ENCODE measurements at regions not wholly inside any gene's neighbourhood (a gene's known extent, or its start where the extent isn't known, plus 50 kb on each side); places are given as distances from the start of the nearest gene placed in this dataset.

DNA sequence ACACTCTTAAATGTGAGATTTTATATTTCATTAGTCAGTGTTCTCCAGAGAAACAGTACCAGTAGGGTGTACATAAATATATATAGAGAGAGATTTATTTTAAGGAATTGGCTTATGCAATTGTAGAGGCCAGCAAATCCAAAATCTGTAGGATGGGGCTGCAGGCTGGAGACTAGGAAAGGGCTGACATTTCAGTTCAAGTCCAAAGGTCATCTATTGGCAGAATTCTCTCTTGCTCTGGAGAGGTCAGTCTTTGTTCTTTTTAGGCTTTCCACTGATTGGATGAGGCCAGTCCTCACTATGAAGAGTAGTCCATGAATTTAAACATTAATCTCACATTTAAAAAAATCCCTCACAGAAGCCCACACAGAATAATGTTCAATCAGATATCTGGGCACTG, 170.8 kb upstream of the NCKAP5 start:
- Histone ChIP-seq H3K79me2 (ENCODE audit: control insufficient read depth, insufficient read depth, low read length) (no peaks in the 10 kb centered on the region), H4K20me1 (ENCODE audit: control insufficient read depth, extremely low read depth, insufficient read depth, low read length) (no peaks in the 10 kb centered on the region), H3K36me3 (ENCODE audit: control insufficient read depth, insufficient read depth, low read length) (no peaks in the 10 kb centered on the region), H3K9me3 (ENCODE audit: control insufficient read depth, insufficient read depth, low read depth, low read length) (no peaks in the 10 kb centered on the region), H3K4me2 (ENCODE audit: extremely low read depth, insufficient read depth, low read length) (no peak overlapping the region), H3K9ac (ENCODE audit: insufficient read depth, low read length) (no peak overlapping the region), H3K4me1 (ENCODE audit: control insufficient read depth, extremely low read depth, insufficient read depth, low read length) (no peaks in the 10 kb centered on the region), H2AFZ (ENCODE audit: low read length) (no peak overlapping the region), H3K27ac (ENCODE audit: insufficient read depth, low read length) (no peak overlapping the region), H3K4me3 (replicated peaks in 1 of 4; ENCODE audit: control extremely low read depth in 1 of 4, insufficient read depth in 1 of 4, low read depth in 3 of 4, low read length in 4 of 4) (no peak overlapping the region), H3K27me3 (ENCODE audit: control insufficient read depth, insufficient read depth, low read length) (no peaks in the 10 kb centered on the region)
- TF ChIP-seq, protein P1, sequence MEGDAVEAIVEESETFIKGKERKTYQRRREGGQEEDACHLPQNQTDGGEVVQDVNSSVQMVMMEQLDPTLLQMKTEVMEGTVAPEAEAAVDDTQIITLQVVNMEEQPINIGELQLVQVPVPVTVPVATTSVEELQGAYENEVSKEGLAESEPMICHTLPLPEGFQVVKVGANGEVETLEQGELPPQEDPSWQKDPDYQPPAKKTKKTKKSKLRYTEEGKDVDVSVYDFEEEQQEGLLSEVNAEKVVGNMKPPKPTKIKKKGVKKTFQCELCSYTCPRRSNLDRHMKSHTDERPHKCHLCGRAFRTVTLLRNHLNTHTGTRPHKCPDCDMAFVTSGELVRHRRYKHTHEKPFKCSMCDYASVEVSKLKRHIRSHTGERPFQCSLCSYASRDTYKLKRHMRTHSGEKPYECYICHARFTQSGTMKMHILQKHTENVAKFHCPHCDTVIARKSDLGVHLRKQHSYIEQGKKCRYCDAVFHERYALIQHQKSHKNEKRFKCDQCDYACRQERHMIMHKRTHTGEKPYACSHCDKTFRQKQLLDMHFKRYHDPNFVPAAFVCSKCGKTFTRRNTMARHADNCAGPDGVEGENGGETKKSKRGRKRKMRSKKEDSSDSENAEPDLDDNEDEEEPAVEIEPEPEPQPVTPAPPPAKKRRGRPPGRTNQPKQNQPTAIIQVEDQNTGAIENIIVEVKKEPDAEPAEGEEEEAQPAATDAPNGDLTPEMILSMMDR (conservative IDR thresholded peaks at IDR 0.05 in 1 of 2, IDR thresholded peaks at IDR 0.05 in 1 of 2; ENCODE audit: low read depth in 1 of 2, low read length in 2 of 2) = no peak
- TF ChIP-seq EZH2 (IDR thresholded peaks at IDR 0.05; ENCODE audit: low read length, missing control alignments) = no peak
- DNase-seq (ENCODE audit: low read depth in 2 of 2) = no peak

DNA sequence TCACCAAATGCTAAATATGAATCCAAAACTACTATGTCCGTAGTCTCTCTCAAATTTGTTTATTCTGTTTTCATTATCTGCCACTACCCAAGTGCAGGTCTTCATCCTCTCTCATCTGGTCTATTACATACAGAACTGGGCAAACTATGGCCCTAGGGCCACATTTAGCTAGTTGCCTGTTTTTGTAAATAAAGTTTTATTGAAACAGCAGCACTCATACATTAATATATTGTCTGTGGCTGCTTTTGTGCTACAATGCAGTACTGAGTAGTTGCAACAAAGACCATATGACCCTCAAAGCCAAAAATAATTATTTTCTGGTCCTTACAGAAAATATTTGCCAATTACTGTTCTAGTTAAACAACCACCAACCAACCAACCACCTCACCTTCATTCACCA, 172.2 kb upstream of the NCKAP5 start:
- Histone ChIP-seq H3K4me3 (replicated peaks in 1 of 4; ENCODE audit: control extremely low read depth in 1 of 4, insufficient read depth in 1 of 4, low read depth in 3 of 4, low read length in 4 of 4) (no peak overlapping the region), H3K79me2 (ENCODE audit: control insufficient read depth, insufficient read depth, low read length) (no peaks in the 10 kb centered on the region), H3K4me2 (ENCODE audit: extremely low read depth, insufficient read depth, low read length) (no peak overlapping the region), H3K9me3 (ENCODE audit: control insufficient read depth, insufficient read depth, low read depth, low read length) (no peaks in the 10 kb centered on the region), H3K9ac (ENCODE audit: insufficient read depth, low read length) (no peak overlapping the region), H3K27ac (ENCODE audit: insufficient read depth, low read length) (no peak overlapping the region), H2AFZ (ENCODE audit: low read length) (no peak overlapping the region), H3K4me1 (ENCODE audit: control insufficient read depth, extremely low read depth, insufficient read depth, low read length) (no peaks in the 10 kb centered on the region), H3K27me3 (ENCODE audit: control insufficient read depth, insufficient read depth, low read length) (no peaks in the 10 kb centered on the region), H4K20me1 (ENCODE audit: control insufficient read depth, extremely low read depth, insufficient read depth, low read length) (no peaks in the 10 kb centered on the region), H3K36me3 (ENCODE audit: control insufficient read depth, insufficient read depth, low read length) (no peaks in the 10 kb centered on the region)
- TF ChIP-seq, protein P1 (conservative IDR thresholded peaks at IDR 0.05 in 1 of 2, IDR thresholded peaks at IDR 0.05 in 1 of 2; ENCODE audit: low read depth in 1 of 2, low read length in 2 of 2) = no peak
- TF ChIP-seq EZH2 (IDR thresholded peaks at IDR 0.05; ENCODE audit: low read length, missing control alignments) = no peak
- DNase-seq (ENCODE audit: low read depth in 2 of 2) = no peak

DNA sequence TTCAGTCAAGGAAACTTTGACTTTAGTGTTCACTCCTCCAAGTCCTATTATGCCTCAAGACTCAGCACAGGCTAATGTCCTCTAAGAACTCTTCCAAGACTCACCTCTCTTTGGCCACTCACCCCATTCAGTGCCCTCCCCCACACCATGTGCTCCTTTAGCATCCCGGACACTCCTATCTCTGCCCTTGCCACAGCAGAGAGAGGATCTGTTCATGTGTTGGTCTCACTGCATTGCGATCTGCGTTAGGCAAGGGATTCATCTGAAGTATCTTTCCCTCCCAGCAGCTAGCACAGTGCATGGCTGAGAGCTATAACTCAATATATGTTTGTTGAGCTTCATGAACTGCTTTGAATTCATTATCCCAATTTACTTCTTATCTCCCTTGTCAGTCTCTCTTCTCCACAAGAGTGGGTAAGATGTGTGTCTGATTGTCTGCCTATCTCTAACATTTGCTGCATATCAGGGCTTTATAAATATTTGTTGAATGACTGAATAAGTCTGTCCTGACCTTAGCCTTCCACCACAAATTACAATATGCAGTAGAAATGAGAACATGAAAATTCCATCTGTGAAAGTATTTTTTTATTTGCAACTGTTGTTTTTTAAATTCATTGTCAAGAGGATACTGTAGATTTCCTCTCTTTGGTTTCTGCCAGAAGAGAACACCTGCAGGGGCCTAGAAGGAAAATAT, 179.9 kb upstream of the NCKAP5 start:
- Histone ChIP-seq H3K4me2 (ENCODE audit: extremely low read depth, insufficient read depth, low read length) (no peak overlapping the region), H3K27me3 (ENCODE audit: control insufficient read depth, insufficient read depth, low read length) (no peaks in the 10 kb centered on the region), H3K4me1 (ENCODE audit: control insufficient read depth, extremely low read depth, insufficient read depth, low read length) (no peaks in the 10 kb centered on the region), H3K79me2 (ENCODE audit: control insufficient read depth, insufficient read depth, low read length) (no peaks in the 10 kb centered on the region), H2AFZ (ENCODE audit: low read length) (no peak overlapping the region), H3K36me3 (ENCODE audit: control insufficient read depth, insufficient read depth, low read length) (no peaks in the 10 kb centered on the region), H3K9me3 (ENCODE audit: control insufficient read depth, insufficient read depth, low read depth, low read length) (no peaks in the 10 kb centered on the region), H3K9ac (ENCODE audit: insufficient read depth, low read length) (no peak overlapping the region), H4K20me1 (ENCODE audit: control insufficient read depth, extremely low read depth, insufficient read depth, low read length) (no peaks in the 10 kb centered on the region), H3K27ac (ENCODE audit: insufficient read depth, low read length) (no peak overlapping the region), H3K4me3 (replicated peaks in 1 of 4; ENCODE audit: control extremely low read depth in 1 of 4, insufficient read depth in 1 of 4, low read depth in 3 of 4, low read length in 4 of 4) (no peak overlapping the region)
- no peak for TF ChIP-seq EZH2 (IDR thresholded peaks at IDR 0.05; ENCODE audit: low read length, missing control alignments)
- TF ChIP-seq, protein P1 (conservative IDR thresholded peaks at IDR 0.05 in 1 of 2, IDR thresholded peaks at IDR 0.05 in 1 of 2; ENCODE audit: low read depth in 1 of 2, low read length in 2 of 2) = no peak
- peak in 1 of 2 donors; percentile 80 for DNase-seq (ENCODE audit: low read depth in 2 of 2)
